ENCODE measurements at regions not wholly inside any gene's neighbourhood (a gene's known extent, or its start where the extent isn't known, plus 50 kb on each side); places are given as distances from the start of the nearest gene placed in this dataset.

GRCh38 chr4:177680308-177680707, 238.1 kb upstream of the AGA start:
- Histone ChIP-seq H3K4me3 (replicated peaks in 1 of 3; ENCODE audit: insufficient read depth in 1 of 3, low read depth in 2 of 3, low read length in 3 of 3) (no peak overlapping the region), H3K36me3 (replicated peaks in 1 of 2; ENCODE audit: control insufficient read depth in 1 of 2, insufficient read depth in 2 of 2, low read length in 2 of 2) (no peaks in the 10 kb centered on the region), H3K4me1 (ENCODE audit: insufficient read depth, low read length) (no peaks in the 10 kb centered on the region), H3K9ac (ENCODE audit: insufficient read depth, low read depth, low read length) (no peak overlapping the region), H3K79me2 (ENCODE audit: insufficient read depth, low read length) (no peaks in the 10 kb centered on the region), H2AFZ (ENCODE audit: low read length) (no peak overlapping the region), H3K27me3 (ENCODE audit: control insufficient read depth in 1 of 2, insufficient read depth in 2 of 2, low read length in 2 of 2) (no peaks in the 10 kb centered on the region; a peak in 1 of 5 replicates), H4K20me1 (ENCODE audit: insufficient read depth, low read length) (no peaks in the 10 kb centered on the region), H3K27ac (ENCODE audit: extremely low read length, insufficient read depth, low read length) (no peak overlapping the region), H3K4me2 (ENCODE audit: low read depth, low read length) (no peak overlapping the region), H3K9me3 (ENCODE audit: low read length) (no peaks in the 10 kb centered on the region)
- no TSS peak for BruUV-seq (replicated peaks)
- WGBS (ENCODE audit: low lambda C conversion rate): 0% methylated on average over 2 of the region's 2 CpGs
- no peak for TF ChIP-seq ZBTB38 (CRISPR knock-in tag; IDR thresholded peaks at IDR 0.05)
- no peak for TF ChIP-seq ZNF597 (CRISPR knock-in tag; IDR thresholded peaks at IDR 0.05)
- TF ChIP-seq ZNF562 (CRISPR knock-in tag; IDR thresholded peaks at IDR 0.05; ENCODE audit: borderline replicate concordance): no peak
- intact Hi-C loops (cut with micrococcal nuclease; ENCODE audit: unreplicated experiment) (no loop called here), in situ Hi-C loops (cut with HindIII; ENCODE audit: extremely low pct_ligation_motif_present, low pct_unique_long_range_greater_than_20kb) (no loop called here)
- POLR2A ChIA-PET: no interaction called here
- FAIRE-seq (no peak), ATAC-seq (no peak), DNase-seq (ENCODE audit: low spot score) (no peak)
- CTCF ChIA-PET (ENCODE audit: low intra/inter-chr PET ratio, low total read pairs): no interaction called here

GRCh38 chr4:177681902-177682301, 239.7 kb upstream of the AGA start:
- H3K27ac ChIP-seq (ENCODE audit: extremely low read length, insufficient read depth, low read length): no peak overlapping the region
- TF ChIP-seq CEBPB (IDR thresholded peaks at IDR 0.05; ENCODE audit: borderline replicate concordance, low read depth, low read length): no peak
- TF ChIP-seq ARID5B (CRISPR knock-in tag; IDR thresholded peaks at IDR 0.05): no peak
- TF ChIP-seq ZNF614 (CRISPR knock-in tag; IDR thresholded peaks at IDR 0.05; ENCODE audit: borderline replicate concordance): no peak
- TF ChIP-seq ZHX2 (IDR thresholded peaks at IDR 0.05; ENCODE audit: low read depth): no peak
- no peak for TF ChIP-seq ZHX2 (CRISPR knock-in tag; IDR thresholded peaks at IDR 0.05; ENCODE audit: borderline replicate concordance)
- ChIA-PET POLR2A (no interaction called here), CTCF (ENCODE audit: low intra/inter-chr PET ratio, low total read pairs) (no interaction called here)
- FAIRE-seq: no peak
- H3K79me2 ChIP-seq (ENCODE audit: insufficient read depth, low read length): no peaks in the 10 kb centered on the region
- no peaks in the 10 kb centered on the region for H4K20me1 ChIP-seq (ENCODE audit: insufficient read depth, low read length)
- DNase-seq (ENCODE audit: low spot score): no peak
- no peak for ATAC-seq
- no peak overlapping the region for H3K4me3 ChIP-seq (replicated peaks in 1 of 3; ENCODE audit: insufficient read depth in 1 of 3, low read depth in 2 of 3, low read length in 3 of 3)
- no peak overlapping the region for H3K4me2 ChIP-seq (ENCODE audit: low read depth, low read length)
- WGBS (ENCODE audit: low lambda C conversion rate): 0% methylated on average over 1 of the region's 1 CpG
- no peaks in the 10 kb centered on the region for H3K4me1 ChIP-seq (ENCODE audit: insufficient read depth, low read length)
- H3K27me3 ChIP-seq (ENCODE audit: control insufficient read depth in 1 of 2, insufficient read depth in 2 of 2, low read length in 2 of 2): no peaks in the 10 kb centered on the region; a peak in 1 of 5 replicates
- no TSS peak for BruUV-seq (replicated peaks)
- H3K9ac ChIP-seq (ENCODE audit: insufficient read depth, low read depth, low read length): no peak overlapping the region
- H3K36me3 ChIP-seq (replicated peaks in 1 of 2; ENCODE audit: control insufficient read depth in 1 of 2, insufficient read depth in 2 of 2, low read length in 2 of 2): no peaks in the 10 kb centered on the region
- in situ Hi-C loops (cut with HindIII; ENCODE audit: extremely low pct_ligation_motif_present, low pct_unique_long_range_greater_than_20kb): no loop called here
- no peaks in the 10 kb centered on the region for H3K9me3 ChIP-seq (ENCODE audit: low read length)
- intact Hi-C loops (cut with micrococcal nuclease; ENCODE audit: unreplicated experiment): no loop called here
- no peak overlapping the region for H2AFZ ChIP-seq (ENCODE audit: low read length)

Data from HepG2 (cell line).